ENCODE measurements at regions not wholly inside any gene's neighbourhood (a gene's known extent, or its start where the extent isn't known, plus 50 kb on each side); places are given as distances from the start of the nearest gene placed in this dataset.

DNA sequence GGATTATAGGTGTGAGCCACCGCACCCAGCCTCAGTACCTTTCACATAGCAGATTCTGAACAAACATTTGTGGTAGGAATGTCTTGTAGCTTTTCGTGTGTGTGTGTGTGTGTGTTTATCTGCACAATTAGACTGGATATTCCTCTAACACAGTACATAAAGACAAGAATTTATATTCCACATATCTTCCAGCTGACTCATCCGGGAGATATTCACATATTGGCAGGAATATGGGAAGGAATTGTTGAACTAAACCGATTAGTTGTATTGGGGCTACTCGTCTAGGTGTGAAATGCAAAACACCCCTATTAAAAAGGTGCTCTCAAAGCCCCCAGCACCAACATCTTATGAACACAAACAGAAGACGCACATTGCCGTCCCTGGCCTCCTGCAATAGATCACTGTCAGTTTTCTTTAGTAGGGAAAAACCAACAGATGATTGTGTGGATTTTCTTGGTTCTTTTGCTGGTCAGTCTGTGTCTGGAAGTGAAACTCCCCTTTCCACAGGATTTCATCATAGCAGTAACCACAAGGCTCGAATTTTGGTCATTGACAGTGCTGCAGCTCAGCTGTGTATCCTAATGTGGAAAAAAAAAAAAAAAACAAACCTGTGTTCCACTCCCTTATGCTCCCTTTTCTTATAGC is 208.5 kb upstream of the ACVR2A start:
- H3K4me3 ChIP-seq = no peak overlapping the region
- no peak for TF ChIP-seq POLR2A (IDR thresholded peaks at IDR 0.05)
- TF ChIP-seq, protein P1, sequence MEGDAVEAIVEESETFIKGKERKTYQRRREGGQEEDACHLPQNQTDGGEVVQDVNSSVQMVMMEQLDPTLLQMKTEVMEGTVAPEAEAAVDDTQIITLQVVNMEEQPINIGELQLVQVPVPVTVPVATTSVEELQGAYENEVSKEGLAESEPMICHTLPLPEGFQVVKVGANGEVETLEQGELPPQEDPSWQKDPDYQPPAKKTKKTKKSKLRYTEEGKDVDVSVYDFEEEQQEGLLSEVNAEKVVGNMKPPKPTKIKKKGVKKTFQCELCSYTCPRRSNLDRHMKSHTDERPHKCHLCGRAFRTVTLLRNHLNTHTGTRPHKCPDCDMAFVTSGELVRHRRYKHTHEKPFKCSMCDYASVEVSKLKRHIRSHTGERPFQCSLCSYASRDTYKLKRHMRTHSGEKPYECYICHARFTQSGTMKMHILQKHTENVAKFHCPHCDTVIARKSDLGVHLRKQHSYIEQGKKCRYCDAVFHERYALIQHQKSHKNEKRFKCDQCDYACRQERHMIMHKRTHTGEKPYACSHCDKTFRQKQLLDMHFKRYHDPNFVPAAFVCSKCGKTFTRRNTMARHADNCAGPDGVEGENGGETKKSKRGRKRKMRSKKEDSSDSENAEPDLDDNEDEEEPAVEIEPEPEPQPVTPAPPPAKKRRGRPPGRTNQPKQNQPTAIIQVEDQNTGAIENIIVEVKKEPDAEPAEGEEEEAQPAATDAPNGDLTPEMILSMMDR (IDR thresholded peaks at IDR 0.05) = no peak
- WGBS, 4 donors = 47 to 53% (median 50%) methylated on average over 8 of the region's 8 CpGs
- intact Hi-C loops (cut with DNase I) = no loop called here
- H3K4me1 ChIP-seq (replicated peaks in 1 of 2) = no peaks in the 10 kb centered on the region
- H3K27ac ChIP-seq = no peak overlapping the region
- no peaks in the 10 kb centered on the region for H3K36me3 ChIP-seq (replicated peaks in 1 of 2)
- DNase-seq = peak in 2 of 7 donors; percentile 6 to 17
- no peaks in the 10 kb centered on the region for H3K9me3 ChIP-seq (replicated peaks in 1 of 3)
- no peaks in the 10 kb centered on the region for H3K27me3 ChIP-seq

GRCh38 chr2:147634826-147635225 is 210.0 kb upstream of the ACVR2A start:
- Histone ChIP-seq H3K4me3 (no peak overlapping the region), H3K27me3 (no peaks in the 10 kb centered on the region), H3K36me3 (replicated peaks in 1 of 2) (no peaks in the 10 kb centered on the region), H3K27ac (no peak overlapping the region), H3K4me1 (replicated peaks in 1 of 2) (no peaks in the 10 kb centered on the region), H3K9me3 (replicated peaks in 1 of 3) (no peaks in the 10 kb centered on the region)
- 70 to 82% (median 79%) methylated on average over 2 of the region's 2 CpGs for whole genome bisulfite sequencing, 4 donors
- TF ChIP-seq, protein P1 (IDR thresholded peaks at IDR 0.05) = no peak
- no peak for TF ChIP-seq POLR2A (IDR thresholded peaks at IDR 0.05)
- DNase-seq = no peak
- intact Hi-C loops (cut with DNase I) = no loop called here

DNA sequence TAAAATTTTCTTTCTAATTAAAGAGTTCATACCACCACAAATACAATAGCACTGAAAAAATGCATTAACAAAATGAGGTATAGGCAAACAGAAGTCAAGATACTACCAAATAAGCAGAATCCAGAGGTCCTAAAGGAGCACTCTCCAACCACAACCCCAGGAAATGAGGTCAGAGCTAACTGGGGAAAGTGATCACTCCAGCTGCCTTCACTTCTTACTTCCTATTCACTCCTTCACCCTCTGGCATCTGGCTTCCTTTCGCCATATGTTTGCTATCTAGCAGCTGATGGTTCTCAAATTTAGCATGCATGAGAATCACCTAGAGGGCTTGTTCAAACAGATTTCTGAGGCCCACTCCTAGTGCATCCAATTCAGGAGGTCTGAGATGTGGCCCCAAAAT is 212.6 kb upstream of the ACVR2A start:
- intact Hi-C loops (cut with DNase I) = no loop called here
- Histone ChIP-seq H3K4me1 (replicated peaks in 1 of 2) (no peaks in the 10 kb centered on the region), H3K36me3 (replicated peaks in 1 of 2) (no peaks in the 10 kb centered on the region), H3K9me3 (replicated peaks in 1 of 3) (no peaks in the 10 kb centered on the region), H3K4me3 (no peak overlapping the region), H3K27ac (no peak overlapping the region), H3K27me3 (no peaks in the 10 kb centered on the region)
- TF ChIP-seq, protein P1 (IDR thresholded peaks at IDR 0.05) = no peak
- no peak for TF ChIP-seq POLR2A (IDR thresholded peaks at IDR 0.05)
- peak in 2 of 7 donors; percentile 14 to 25 for DNase-seq
- WGBS, 4 donors = 78 to 94% (median 84%) methylated on average over 1 of the region's 1 CpG

DNA sequence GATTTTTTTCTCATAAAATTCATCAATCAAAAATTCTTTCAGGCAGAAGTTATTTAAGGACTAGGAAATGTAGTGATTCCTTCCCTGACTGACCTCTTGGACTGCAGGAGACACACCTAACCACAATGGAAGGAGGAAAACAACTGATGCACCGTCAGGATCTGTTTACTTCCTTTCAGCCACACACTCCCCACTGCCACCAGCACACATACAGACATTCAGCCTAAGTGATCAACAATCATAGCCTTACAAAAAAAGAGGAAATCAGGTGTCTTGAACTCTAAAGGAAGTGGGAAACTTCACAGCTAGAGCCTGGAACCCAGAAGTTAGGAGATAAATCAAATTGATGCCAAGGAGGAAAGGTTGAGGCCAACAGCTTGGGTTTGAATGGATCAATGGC is 213.5 kb upstream of the ACVR2A start:
- DNase-seq = no peak
- intact Hi-C loops (cut with DNase I) = no loop called here
- Histone ChIP-seq H3K27me3 (no peaks in the 10 kb centered on the region), H3K36me3 (replicated peaks in 1 of 2) (no peaks in the 10 kb centered on the region), H3K9me3 (replicated peaks in 1 of 3) (no peaks in the 10 kb centered on the region), H3K4me1 (replicated peaks in 1 of 2) (no peaks in the 10 kb centered on the region), H3K4me3 (no peak overlapping the region), H3K27ac (no peak overlapping the region)
- 35 to 57% (median 43%) methylated on average over 1 of the region's 1 CpG for WGBS, 4 donors
- TF ChIP-seq POLR2A (IDR thresholded peaks at IDR 0.05) = no peak
- TF ChIP-seq, protein P1 (IDR thresholded peaks at IDR 0.05) = no peak
